B cell (primary cell): ENCODE measurements at regions not wholly inside any gene's neighbourhood (a gene's known extent, or its start where the extent isn't known, plus 50 kb on each side); places are given as distances from the start of the nearest gene placed in this dataset.

Experiments
- ATAC-seq: fragments of 200-7000 bp; cut with Tn5 transposase; one replicate; pipeline ENCODE4 v1.10.0; 2021; ENCODE audit warnings: low read depth, mild to moderate bottlenecking, moderate number of reproducible peaks, moderate library complexity
- CTCF ChIA-PET: fragments of 350-600 bp; sonication (Branson Sonifier 250); formaldehyde crosslinking; loops from one replicate; lab custom pipeline; 2021; ENCODE audit warnings: antibody characterized with exemption, inconsistent platforms; lab: Charles Lee
- POLR2A ChIA-PET: fragments of 350-600 bp; sonication (Branson Sonifier 250); formaldehyde crosslinking; loops from one replicate; lab custom pipeline; 2021; ENCODE audit warnings: antibody characterized with exemption; lab: Charles Lee
- DNase-seq: peaks from one replicate; pipeline ENCODE4 v3.0.0; 2013
- H2AFZ ChIP-seq: 2 replicates; pipeline ENCODE4 v1.6.1; 2012; ENCODE audit warnings: mild to moderate bottlenecking, low read depth, low read length; ENCODE audit not compliant: insufficient read depth, poor library complexity, severe bottlenecking
- H3K27ac ChIP-seq, 2 donors: 1 replicate in 1 of 2; 2 replicates in 1 of 2; pipeline ENCODE4 v1.5.1; 2012 to 2013; ENCODE audit warnings: low read length in 2 of 2, mild to moderate bottlenecking in 2 of 2, moderate library complexity in 1 of 2
- H3K27me3 ChIP-seq, 4 experiments: fragments of 200-600 bp in 1 of 4; sonication (generic) in 1 of 4; replicated peaks in 1 of 4; 1 replicate in 2 of 4; 2 replicates in 2 of 4; pipeline versions ENCODE4 v1.6.1 to v1.7.0; 2013 to 2016; ENCODE audit warnings: low read length in 3 of 4, mild to moderate bottlenecking in 2 of 4, mixed read lengths in 1 of 4, moderate library complexity in 1 of 4; ENCODE audit not compliant: insufficient read depth in 4 of 4, control insufficient read depth in 3 of 4; ENCODE audit errors: control extremely low read depth in 1 of 4
- H3K36me3 ChIP-seq, 2 experiments: replicated peaks in 1 of 2; 1 replicate in 1 of 2; 2 replicates in 1 of 2; pipeline versions ENCODE4 v1.6.1 to v1.7.1; 2013; ENCODE audit warnings: low read length in 1 of 2; ENCODE audit not compliant: insufficient read depth in 2 of 2, control insufficient read depth in 1 of 2; ENCODE audit errors: control extremely low read depth in 1 of 2, extremely low read depth in 1 of 2
- H3K4me1 ChIP-seq, 2 donors: fragments of 200-600 bp in 1 of 2; sonication (generic) in 1 of 2; 1 replicate in 1 of 2; 2 replicates in 1 of 2; pipeline versions ENCODE4 v1.5.1 to v1.6.1; 2013 to 2017; ENCODE audit warnings: low read length in 2 of 2; ENCODE audit not compliant: control insufficient read depth in 2 of 2, insufficient read depth in 2 of 2
- H3K4me2 ChIP-seq: replicated peaks from 2 replicates; pipeline ENCODE3; 2012; ENCODE audit warnings: mild to moderate bottlenecking, low read depth, low read length; ENCODE audit not compliant: poor library complexity, severe bottlenecking
- H3K4me3 ChIP-seq, 5 experiments: fragments of 200-600 bp in 1 of 5; sonication (generic) in 1 of 5; 1 replicate in 3 of 5; 2 replicates in 2 of 5; pipeline versions ENCODE4 v1.5.1 to v1.7.0; 2011 to 2016; ENCODE audit warnings: low read length in 4 of 5, mild to moderate bottlenecking in 4 of 5, low read depth in 2 of 5, control low read depth in 1 of 5, moderate library complexity in 1 of 5; ENCODE audit not compliant: insufficient read depth in 1 of 5; ENCODE audit errors: control extremely low read depth in 1 of 5, extremely low read depth in 1 of 5
- H3K79me2 ChIP-seq: fragments of 200-600 bp; sonication (generic); one replicate; pipeline ENCODE4 v1.6.0; 2016; ENCODE audit warnings: low read length; ENCODE audit not compliant: control insufficient read depth, insufficient read depth
- H3K9ac ChIP-seq: fragments of 200-600 bp; sonication (generic); 2 replicates; pipeline ENCODE4 v1.6.1; 2017; ENCODE audit warnings: mild to moderate bottlenecking, low read length, moderate library complexity
- H3K9me3 ChIP-seq, 3 donors: one replicate each; pipeline versions ENCODE4 v1.6.1 to v1.7.1; 2013; ENCODE audit warnings: low read length in 2 of 3; ENCODE audit not compliant: control insufficient read depth in 2 of 3, insufficient read depth in 1 of 3; ENCODE audit errors: control extremely low read depth in 1 of 3
- H4K20me1 ChIP-seq: 2 replicates; pipeline ENCODE4 v1.6.0; 2012; ENCODE audit warnings: mild to moderate bottlenecking, low read length; ENCODE audit not compliant: insufficient read depth, control insufficient read depth, poor library complexity, severe bottlenecking
- H3K27ac Mint-ChIP-seq: one replicate; pipeline ENCODE4 v1.8.0; 2021; ENCODE audit warnings: mixed read lengths
- H3K27me3 Mint-ChIP-seq: one replicate; pipeline ENCODE4 v1.8.0; 2021; ENCODE audit warnings: mixed read lengths
- H3K4me1 Mint-ChIP-seq: one replicate; pipeline ENCODE4 v1.8.0; 2021; ENCODE audit warnings: mixed read lengths
- H3K4me3 Mint-ChIP-seq: one replicate; pipeline ENCODE4 v1.8.0; 2021; ENCODE audit warnings: mixed read lengths
- H3K9me3 Mint-ChIP-seq: one replicate; pipeline ENCODE4 v1.8.0; 2022; ENCODE audit warnings: mixed read lengths; ENCODE audit not compliant: insufficient read depth
- CTCF ChIP-seq: fragments of 200-600 bp; IDR thresholded peaks from one replicate; pipeline ENCODE4 v1.8.0; 2022; ENCODE audit warnings: antibody characterized with exemption, mild to moderate bottlenecking
- EZH2 ChIP-seq: IDR thresholded peaks from 2 replicates; pipeline ENCODE4 v1.6.1; 2012; ENCODE audit warnings: borderline replicate concordance, low read depth, mild to moderate bottlenecking, moderate library complexity, low read length; ENCODE audit not compliant: insufficient read depth, poor library complexity, severe bottlenecking
- WGBS: methylation state at CpG from one replicate; pipeline ENCODE4 v1.1.5; 2013; ENCODE audit warnings: missing lambda C conversion rate; ENCODE audit not compliant: insufficient coverage; 5-methylcytosine and 5-hydroxymethylcytosine counted together
- intact Hi-C: fragments of 100-400 bp; cut with micrococcal nuclease; formaldehyde crosslinking; loops from one replicate; pipeline ENCODE4 v1.10.0; 2022

- Histone ChIP-seq H3K4me1 (no peaks in the 10 kb centered on the region), H3K27me3 (no peaks in the 10 kb centered on the region), H2AFZ (no peak overlapping the region), H3K27ac (no peak overlapping the region), H3K9me3 (peaks cover 0 to 1% (median 0%) of the 10 kb centered on the region in 3 donors), H3K4me3 (no peak overlapping the region), H4K20me1 (no peaks in the 10 kb centered on the region), H3K9ac (no peak overlapping the region), H3K79me2 (no peaks in the 10 kb centered on the region), H3K4me2 (no peak overlapping the region), H3K36me3 (no peaks in the 10 kb centered on the region)
- intact Hi-C loops: no loop called here
- H3K27me3 Mint-ChIP-seq: no peaks in the 10 kb centered on the region
- ATAC-seq (no peak), DNase-seq (no peak)
- H3K4me1 Mint-ChIP-seq: no peaks in the 10 kb centered on the region
- H3K4me3 Mint-ChIP-seq: no peak overlapping the region
- ChIA-PET POLR2A (no interaction called here), CTCF (no interaction called here)
- no peak for TF ChIP-seq CTCF
- TF ChIP-seq EZH2: no peak
- no CpG with 5 or more reads among the region's 1 CpG for WGBS
- H3K9me3 Mint-ChIP-seq: no peaks in the 10 kb centered on the region
- no peak overlapping the region for H3K27ac Mint-ChIP-seq
Observed at GRCh38 chr3:110405830-110406585, 665.6 kb upstream of the NECTIN3 start.

- WGBS: 93% methylated on average over 1 of the region's 3 CpGs
Observed at GRCh38 chr3:110413266-110413665, 658.4 kb upstream of the NECTIN3 start.

More at GRCh38 chr3:110413266-110413665, 658.4 kb upstream of the NECTIN3 start:
- Histone ChIP-seq H3K27me3 (no peaks in the 10 kb centered on the region), H4K20me1 (no peaks in the 10 kb centered on the region), H3K9me3 (no peaks in the 10 kb centered on the region), H3K4me1 (no peaks in the 10 kb centered on the region), H3K9ac (no peak overlapping the region), H3K4me3 (no peak overlapping the region), H3K36me3 (no peaks in the 10 kb centered on the region), H3K4me2 (no peak overlapping the region), H3K27ac (no peak overlapping the region), H2AFZ (no peak overlapping the region), H3K79me2 (no peaks in the 10 kb centered on the region)
- intact Hi-C loops: no loop called here
- ChIA-PET POLR2A (no interaction called here), CTCF (no interaction called here)
- Mint-ChIP-seq H3K27ac (no peak overlapping the region), H3K9me3 (no peaks in the 10 kb centered on the region), H3K4me3 (no peak overlapping the region), H3K4me1 (no peaks in the 10 kb centered on the region), H3K27me3 (no peaks in the 10 kb centered on the region)
- ATAC-seq (no peak), DNase-seq (no peak)
- no peak for TF ChIP-seq EZH2
- TF ChIP-seq CTCF: no peak
